HCEC 1CT (cell line): ENCODE measurements at regions not wholly inside any gene's neighbourhood (a gene's known extent, or its start where the extent isn't known, plus 50 kb on each side); places are given as distances from the start of the nearest gene placed in this dataset.
"Not testable (repeated sequence)": the region's sequence is repeated elsewhere in the genome, so short reads cannot be mapped to it uniquely, and the experiment has no call there.

ENCODE experiments used
- DNase-seq: peaks from one replicate; pipeline ENCODE4 v3.0.0-alpha.2; 2017

GRCh38 chr16:7791028-7791590, 458.5 kb downstream of the RBFOX1 start:
- no peak for DNase-seq

GRCh38 chr16:7775072-7775488, 442.4 kb downstream of the RBFOX1 start:
- no peak for DNase-seq

- DNase-seq, result no peak
These were observed 440.1 kb downstream of the RBFOX1 start for GRCh38 chr16:7772722-7773121.

GRCh38 chr16:7769091-7769490, 436.4 kb downstream of the RBFOX1 start:
- not testable (repeated sequence) for DNase-seq

GRCh38 chr16:7765079-7765550, 432.5 kb downstream of the RBFOX1 start:
- DNase-seq, result no peak

- DNase-seq, result no peak
These were observed 430.5 kb downstream of the RBFOX1 start for GRCh38 chr16:7763111-7763510.
